GM23248 (cell line): ENCODE measurements at regions not wholly inside any gene's neighbourhood (a gene's known extent, or its start where the extent isn't known, plus 50 kb on each side); places are given as distances from the start of the nearest gene placed in this dataset.

Source experiments
- EZH2 ChIP-seq: fragments of 200-600 bp; sonication (generic); IDR thresholded peaks from 2 replicates; pipeline ENCODE4 v1.6.1; 2018; ENCODE audit warnings: antibody characterized with exemption, mild to moderate bottlenecking; ENCODE audit not compliant: insufficient read depth, poor library complexity, severe bottlenecking
- EZH2phosphoT487 ChIP-seq: fragments of 200-600 bp; sonication (generic); IDR thresholded peaks from 2 replicates; pipeline ENCODE4 v1.6.1; 2018; ENCODE audit warnings: antibody characterized with exemption, moderate library complexity, mild to moderate bottlenecking, low read depth; ENCODE audit not compliant: insufficient read depth

GRCh38 chr7:24508316-24508715 lies 64.9 kb upstream of the PALS2 start:
- TF ChIP-seq EZH2: no peak
- no peak for TF ChIP-seq EZH2phosphoT487
